ENCODE measurements at regions not wholly inside any gene's neighbourhood (a gene's known extent, or its start where the extent isn't known, plus 50 kb on each side); places are given as distances from the start of the nearest gene placed in this dataset.

DNA sequence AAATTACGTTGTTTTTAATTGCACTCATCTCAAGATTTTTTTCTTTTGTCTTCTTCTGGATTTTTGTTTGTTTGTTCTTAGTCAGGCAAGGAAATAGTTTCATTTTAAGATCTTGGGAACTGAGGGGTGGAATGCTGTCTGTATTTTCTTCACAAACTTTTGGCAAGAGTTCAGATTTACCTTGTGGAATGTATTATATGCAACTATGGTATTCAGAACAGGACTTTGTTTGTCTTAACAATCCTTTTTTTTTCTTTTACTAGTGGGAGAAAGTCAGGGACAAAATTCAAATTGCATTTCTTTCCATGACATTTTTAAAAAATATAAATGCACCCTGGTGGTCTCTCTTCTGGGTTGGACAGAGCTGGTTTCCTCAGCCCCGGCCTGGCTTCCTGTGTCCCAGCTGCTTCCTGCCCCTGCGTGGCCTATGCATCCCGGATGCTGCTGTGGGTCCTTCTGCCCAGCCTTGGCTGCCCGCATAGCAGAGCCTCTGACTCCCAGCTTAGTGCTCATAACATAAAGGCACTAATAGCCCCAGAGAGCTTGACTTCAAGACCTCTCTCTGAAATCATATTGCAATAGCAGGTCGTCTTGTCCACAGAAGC, 520.7 kb downstream of the QKI start:
- peak; percentile 8 for DNase-seq

GRCh38 chr6:163930012-163930411, 515.5 kb downstream of the QKI start:
- DNase-seq: no peak

- DNase-seq: no peak
These were observed 515.0 kb downstream of the QKI start for GRCh38 chr6:163929538-163929937.

DNA sequence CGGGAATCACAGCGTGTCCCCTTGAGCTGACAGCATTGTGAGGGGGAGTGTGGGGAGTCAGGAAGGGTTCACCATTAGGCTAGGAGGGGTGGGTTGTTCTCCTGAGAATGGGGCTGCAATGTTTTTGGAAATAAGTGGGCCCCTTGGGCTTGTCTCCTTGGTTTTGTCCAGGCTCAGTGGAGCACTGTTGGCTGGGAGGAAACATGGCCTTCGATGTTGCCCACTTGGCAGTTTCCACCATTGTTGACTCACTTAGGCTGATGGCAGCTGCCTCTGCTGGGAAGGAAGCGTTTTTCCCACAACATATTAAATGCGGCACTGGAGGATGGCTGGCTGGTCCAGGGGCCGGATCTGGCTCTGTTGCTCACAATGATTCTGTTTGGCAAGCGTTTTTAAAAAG, 512.1 kb downstream of the QKI start:
- DNase-seq: no peak

DNA sequence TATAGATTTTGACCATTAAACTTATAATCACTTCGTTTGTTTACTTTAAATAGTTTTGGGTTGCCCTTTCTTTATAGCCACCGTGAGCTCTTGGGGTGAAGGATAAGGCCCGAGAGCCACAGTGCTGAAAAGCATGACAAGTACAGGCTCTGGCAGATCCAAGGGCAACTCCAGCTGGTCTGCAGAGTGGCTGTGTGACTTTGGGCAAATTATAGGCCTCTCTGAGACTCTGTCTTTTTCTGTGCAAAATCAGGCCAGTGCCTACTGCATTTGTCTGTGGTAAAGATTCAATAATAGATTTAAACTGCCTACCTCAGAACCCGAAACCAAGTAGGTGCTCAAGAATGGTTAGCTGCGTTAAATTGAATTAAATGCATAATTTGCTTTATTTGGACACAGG, 511.3 kb downstream of the QKI start:
- DNase-seq: no peak

DNA sequence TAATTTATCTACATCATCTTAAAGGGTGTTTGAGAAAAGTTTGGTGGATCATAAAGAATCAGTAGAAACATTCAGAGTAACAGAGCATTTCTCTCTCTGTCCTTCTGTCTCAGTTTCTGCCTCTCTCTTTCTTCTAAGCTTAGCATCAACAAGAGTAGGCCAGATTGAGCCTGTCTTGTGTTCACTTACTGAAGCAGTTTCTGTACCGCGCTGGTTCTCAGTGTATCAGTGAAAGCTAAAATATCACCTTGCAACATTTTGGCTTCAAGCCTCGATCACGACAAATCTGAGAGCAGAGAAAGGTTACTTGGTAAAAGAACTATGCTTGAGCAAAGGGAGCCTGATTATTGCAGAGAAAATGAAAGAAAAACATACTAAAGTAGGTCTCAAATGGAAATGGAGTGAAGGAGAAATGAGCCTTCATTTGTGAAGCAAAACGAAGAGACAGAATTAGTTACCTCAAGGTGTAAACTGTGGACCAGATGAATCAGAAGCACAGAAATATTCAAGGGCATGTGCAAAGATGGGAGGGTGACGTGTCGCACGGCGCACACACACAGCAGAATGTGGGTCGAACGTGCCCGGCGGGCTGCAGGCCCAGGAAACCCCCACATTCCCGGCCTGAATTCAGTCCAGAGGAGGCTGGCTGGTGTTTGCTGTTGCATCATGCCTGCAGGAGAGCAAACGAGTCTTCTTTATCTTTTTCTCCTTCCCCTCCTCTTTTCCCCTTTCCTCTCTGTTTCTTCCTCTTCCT, 509.3 kb downstream of the QKI start:
- DNase-seq: no peak

GRCh38 chr6:163922562-163922961, 508.0 kb downstream of the QKI start:
- DNase-seq: no peak

- no peak for DNase-seq
These were observed 505.1 kb downstream of the QKI start for GRCh38 chr6:163919652-163920051.

DNA sequence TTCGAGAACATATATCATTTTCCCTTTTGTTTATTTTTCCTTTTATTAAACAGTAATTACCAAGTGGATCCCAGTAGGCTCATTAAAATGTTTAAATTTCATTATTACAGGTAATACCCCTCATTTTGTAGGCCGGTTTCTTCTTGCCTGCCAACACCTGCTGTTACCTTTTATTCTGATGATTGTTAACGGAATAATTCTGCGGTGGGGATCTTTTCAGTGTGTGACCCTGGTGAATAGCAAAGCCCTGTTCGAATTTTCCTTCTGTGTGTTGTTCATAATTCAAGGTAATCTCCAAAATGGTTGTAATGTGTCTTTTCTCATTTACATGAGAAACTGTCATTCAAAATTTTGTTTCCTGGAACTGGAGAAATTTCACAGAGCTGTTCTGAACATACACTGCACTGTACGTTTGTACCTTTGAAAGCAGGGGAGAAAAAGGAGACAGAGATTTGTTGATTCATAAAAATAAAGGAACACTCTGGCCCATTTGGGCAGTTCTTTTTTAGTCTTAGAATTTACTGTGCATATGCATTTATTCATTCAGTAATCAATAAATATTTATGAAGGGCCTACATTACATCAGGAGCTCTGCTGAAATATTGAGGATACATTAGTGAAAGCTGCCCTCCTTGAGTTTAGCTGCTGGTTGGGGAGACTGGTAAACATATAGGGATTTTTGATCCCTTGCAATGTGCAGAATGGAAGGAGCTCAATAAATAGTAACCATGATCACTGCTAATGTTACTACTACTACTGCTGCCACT, 502.0 kb downstream of the QKI start:
- DNase-seq: no peak

GRCh38 chr6:163915131-163915530, 500.6 kb downstream of the QKI start:
- no peak for DNase-seq

- DNase-seq: no peak
These were observed 498.5 kb downstream of the QKI start for GRCh38 chr6:163913045-163913444.

DNA sequence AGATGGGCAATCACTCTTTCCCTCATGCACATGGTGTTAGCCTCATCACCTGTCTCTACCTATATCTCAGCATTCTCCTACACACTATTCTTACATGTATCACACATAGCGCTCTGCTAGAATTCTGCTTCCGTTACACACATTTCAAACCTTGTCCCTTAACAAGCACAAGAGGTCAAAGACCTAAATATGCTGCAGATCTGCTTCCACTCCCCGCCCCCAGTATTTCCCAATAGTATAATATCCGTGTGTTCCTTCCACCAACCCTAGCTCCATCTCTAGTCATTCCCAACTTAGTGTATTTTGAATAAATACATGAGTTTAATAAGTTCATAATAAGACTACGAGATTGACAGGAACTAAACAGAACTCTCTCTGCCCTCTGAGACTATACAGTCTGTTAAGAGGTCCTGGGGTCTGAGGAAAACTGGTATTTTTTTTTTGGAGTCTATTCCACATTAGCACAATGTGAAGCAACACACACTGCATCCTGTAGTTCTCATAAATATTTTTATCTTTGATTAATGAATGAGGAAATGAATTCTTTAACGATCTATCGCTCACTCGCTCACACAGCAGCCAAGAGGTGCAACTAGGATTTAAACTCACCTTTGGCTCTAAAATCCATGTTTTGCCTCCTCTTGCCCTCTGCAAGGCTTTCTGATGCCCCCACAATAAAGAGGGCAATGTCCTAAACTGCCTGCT, 491.6 kb downstream of the QKI start:
- DNase-seq: no peak

GRCh38 chr6:163904186-163904585, 489.7 kb downstream of the QKI start:
- no peak for DNase-seq

- no peak for DNase-seq
These were observed 489.0 kb downstream of the QKI start for GRCh38 chr6:163903541-163903940.

- no peak for DNase-seq
These were observed 488.5 kb downstream of the QKI start for GRCh38 chr6:163902993-163903392.

DNA sequence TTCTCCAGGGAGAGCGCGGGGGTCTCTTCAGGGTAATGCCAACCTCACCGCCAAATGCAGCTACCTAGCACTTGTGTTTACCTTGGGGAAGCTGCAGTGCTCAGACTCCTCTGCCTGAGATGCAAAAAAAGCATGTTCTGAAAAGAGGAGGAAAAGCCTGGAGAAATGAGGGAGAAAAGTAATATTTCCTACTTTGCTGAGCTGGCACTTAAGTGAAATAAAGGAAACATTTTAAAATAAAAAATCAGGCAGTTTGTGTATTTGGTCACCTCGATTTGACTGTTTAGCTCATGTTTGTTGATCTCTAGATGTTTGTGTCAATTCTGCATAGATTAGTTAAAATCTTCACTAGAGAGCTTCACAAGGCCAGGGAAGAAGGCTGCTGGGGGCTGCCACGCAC, 487.2 kb downstream of the QKI start:
- no peak for DNase-seq

DNA sequence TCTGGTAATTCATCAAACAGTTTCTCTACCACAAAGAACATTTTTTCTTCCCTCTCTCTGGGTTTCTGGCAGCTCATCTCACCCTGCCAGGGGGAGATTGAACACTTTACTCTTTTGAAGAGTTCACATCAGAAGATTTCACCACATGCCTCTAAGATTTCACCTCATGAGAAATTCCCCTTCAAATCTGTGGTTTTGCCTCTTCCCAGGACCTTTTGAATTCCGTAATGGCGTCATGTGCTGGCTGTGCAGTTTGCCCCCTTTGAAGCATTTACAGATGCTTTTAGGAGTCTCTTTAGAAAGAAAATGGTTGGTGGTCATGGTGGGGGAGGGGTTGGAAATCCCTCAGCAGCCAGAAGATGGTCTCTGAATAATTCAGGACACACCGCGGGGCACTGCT, 486.1 kb downstream of the QKI start:
- no peak for DNase-seq

DNA sequence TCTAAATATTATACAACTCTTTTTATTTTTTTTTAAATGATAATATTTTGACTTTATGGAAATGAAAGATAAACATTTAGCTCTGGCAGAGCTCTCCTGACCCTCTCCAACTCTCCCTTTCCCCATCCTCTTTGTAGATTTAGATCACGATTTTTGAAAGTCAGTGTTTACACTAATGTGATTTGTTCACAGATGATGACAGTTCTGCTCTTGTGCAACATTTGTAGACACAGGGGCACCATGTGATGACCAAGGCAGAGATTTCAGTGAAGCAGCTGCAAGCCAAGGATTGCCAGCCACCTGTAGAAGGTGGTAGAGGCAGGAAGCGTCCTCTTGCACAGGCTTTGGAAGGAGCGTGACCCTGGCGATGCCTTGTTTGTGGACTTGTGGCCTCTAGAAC, 483.2 kb downstream of the QKI start:
- no peak for DNase-seq

DNA sequence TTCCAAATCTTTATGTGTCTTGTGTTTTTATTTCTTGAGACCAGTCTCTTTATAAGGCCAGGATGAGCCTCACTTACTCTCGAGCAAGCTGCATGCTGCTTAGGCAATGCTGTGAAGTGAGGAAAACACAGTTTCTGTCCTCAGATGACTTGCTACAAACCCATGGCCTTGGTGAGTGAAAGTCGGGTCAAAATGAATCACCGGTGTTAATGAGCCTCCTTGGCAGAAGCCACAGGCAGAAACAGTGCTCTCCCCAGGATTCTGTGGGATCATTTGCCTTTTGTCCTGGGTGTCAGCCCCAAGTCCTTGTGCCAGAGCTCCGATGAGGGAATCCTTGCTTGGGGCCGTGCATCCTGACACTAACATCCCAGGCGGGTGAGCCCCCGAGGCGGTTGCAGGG, 482.5 kb downstream of the QKI start:
- no peak for DNase-seq

DNA sequence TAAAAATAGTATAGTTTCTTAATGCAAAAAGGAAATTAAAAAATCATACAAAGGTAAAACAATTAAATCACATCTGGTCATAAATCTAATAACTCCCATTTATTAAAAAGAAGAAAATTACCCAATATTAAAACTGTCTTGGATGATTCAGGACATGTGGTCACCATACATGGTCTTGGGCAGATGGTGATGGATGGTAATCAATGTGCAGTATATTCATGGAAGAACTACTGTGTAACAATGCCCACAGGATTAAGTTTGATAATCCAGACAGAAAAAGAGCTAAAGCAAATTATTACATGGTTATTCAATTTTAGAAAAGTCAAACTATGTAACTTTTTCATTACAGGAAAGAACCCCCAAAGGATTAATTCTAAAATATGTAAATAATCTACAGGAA, 480.6 kb downstream of the QKI start:
- no peak for DNase-seq

DNA sequence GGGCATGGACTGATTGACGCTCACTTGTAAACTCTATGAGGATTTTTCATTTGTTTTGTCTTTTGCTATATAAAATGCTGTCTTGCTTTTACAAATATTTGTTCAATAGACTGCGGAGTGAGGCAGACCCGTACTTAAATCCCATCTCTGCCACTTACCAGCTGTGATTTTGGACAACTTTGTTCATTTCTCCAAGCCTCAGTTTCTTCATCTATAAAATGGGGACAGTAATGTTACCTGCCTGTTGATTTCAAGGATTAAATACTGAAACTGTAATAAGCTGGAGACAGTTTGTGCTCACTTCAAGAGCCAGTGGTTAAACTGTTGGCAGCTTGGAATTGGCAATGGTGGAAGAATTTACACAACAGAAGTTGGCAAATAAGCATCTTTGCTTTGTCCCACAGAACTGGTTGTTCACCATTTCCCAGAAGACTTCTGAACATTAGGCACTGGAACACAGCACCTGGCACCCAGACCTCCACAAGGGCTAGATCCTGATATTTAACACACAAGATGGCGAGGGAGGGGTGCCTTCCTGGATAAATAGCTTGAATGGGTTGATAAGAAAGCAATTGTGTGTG, 479.2 kb downstream of the QKI start:
- no peak for DNase-seq

- no peak for DNase-seq
These were observed 478.5 kb downstream of the QKI start for GRCh38 chr6:163892824-163893561.
